ENCODE measurements at regions not wholly inside any gene's neighbourhood (a gene's known extent, or its start where the extent isn't known, plus 50 kb on each side); places are given as distances from the start of the nearest gene placed in this dataset.

GRCh38 chr21:38556390-38556789 lies 58.1 kb upstream of the ERG start:
- no peak for DNase-seq (ENCODE audit: low read depth)

- DNase-seq (ENCODE audit: low read depth): no peak
These were observed 62.9 kb upstream of the ERG start for GRCh38 chr21:38561205-38561604.

- DNase-seq (ENCODE audit: low read depth): no peak
These were observed 63.6 kb upstream of the ERG start for GRCh38 chr21:38561613-38562581.

- peak; percentile 82 for DNase-seq (ENCODE audit: low read depth)
These were observed 69.2 kb upstream of the ERG start for GRCh38 chr21:38567335-38567969.

GRCh38 chr21:38567970-38568360 lies 69.7 kb upstream of the ERG start:
- no peak for DNase-seq (ENCODE audit: low read depth)

GRCh38 chr21:38569733-38570132 lies 71.5 kb upstream of the ERG start:
- DNase-seq (ENCODE audit: low read depth): no peak

GRCh38 chr21:38570596-38570995 lies 72.3 kb upstream of the ERG start:
- DNase-seq (ENCODE audit: low read depth): no peak

- no peak for DNase-seq (ENCODE audit: low read depth)
These were observed 76.8 kb upstream of the ERG start for GRCh38 chr21:38574895-38575575.

GRCh38 chr21:38577887-38578286 lies 79.6 kb upstream of the ERG start:
- DNase-seq (ENCODE audit: low read depth): no peak

GRCh38 chr21:38590449-38591217 lies 92.4 kb upstream of the ERG start:
- no peak for DNase-seq (ENCODE audit: low read depth)

- no peak for DNase-seq (ENCODE audit: low read depth)
These were observed 92.9 kb upstream of the ERG start for GRCh38 chr21:38591218-38591537.

- peak; percentile 2 for DNase-seq (ENCODE audit: low read depth)
These were observed 98.2 kb upstream of the ERG start for GRCh38 chr21:38596264-38597042.

GRCh38 chr21:38597421-38597820 lies 99.1 kb upstream of the ERG start:
- DNase-seq (ENCODE audit: low read depth): no peak

- no peak for DNase-seq (ENCODE audit: low read depth)
These were observed 100.1 kb upstream of the ERG start for GRCh38 chr21:38598413-38598812.

GRCh38 chr21:38599381-38599975 lies 101.2 kb upstream of the ERG start:
- DNase-seq (ENCODE audit: low read depth): no peak

- no peak for DNase-seq (ENCODE audit: low read depth)
These were observed 101.8 kb upstream of the ERG start for GRCh38 chr21:38600106-38600505.

- DNase-seq (ENCODE audit: low read depth): no peak
These were observed 107.0 kb upstream of the ERG start for GRCh38 chr21:38605236-38605635.

GRCh38 chr21:38609580-38609979 lies 111.3 kb upstream of the ERG start:
- no peak for DNase-seq (ENCODE audit: low read depth)

GRCh38 chr21:38610623-38611251 lies 112.5 kb upstream of the ERG start:
- DNase-seq (ENCODE audit: low read depth): no peak

- no peak for DNase-seq (ENCODE audit: low read depth)
These were observed 113.0 kb upstream of the ERG start for GRCh38 chr21:38611277-38611676.

GRCh38 chr21:38613686-38614085 lies 115.4 kb upstream of the ERG start:
- DNase-seq (ENCODE audit: low read depth): no peak

Measured in iris pigment epithelial cell (primary cell).